Cardiac muscle cell (in vitro differentiated cells and primary cell): ENCODE measurements at regions not wholly inside any gene's neighbourhood (a gene's known extent, or its start where the extent isn't known, plus 50 kb on each side); places are given as distances from the start of the nearest gene placed in this dataset.

Experiments
- DNase-seq, 2 donors: peaks; one replicate each; pipeline versions ENCODE4 v3.0.0 to v3.0.0-alpha.2; 2010 to 2017; ENCODE audit warnings: low read depth in 1 of 2, low spot score in 1 of 2
- H3K27ac ChIP-seq: fragments of 200-600 bp; sonication (generic); 2 replicates; pipeline ENCODE4 v1.5.1; 2016
- H3K27me3 ChIP-seq: fragments of 200-600 bp; sonication (generic); 2 replicates; pipeline ENCODE4 v1.6.0; 2016; ENCODE audit warnings: control low read depth
- H3K36me3 ChIP-seq: fragments of 200-600 bp; sonication (generic); 2 replicates; pipeline ENCODE4 v1.5.1; 2016; ENCODE audit warnings: control low read depth
- H3K4me1 ChIP-seq: fragments of 200-600 bp; sonication (generic); 2 replicates; pipeline ENCODE4 v1.8.1; 2017; ENCODE audit warnings: low read depth, mild to moderate bottlenecking, mixed run types
- H3K4me3 ChIP-seq: fragments of 200-600 bp; sonication (generic); 2 replicates; pipeline ENCODE4 v1.5.1; 2016; ENCODE audit warnings: mild to moderate bottlenecking
- H3K9me3 ChIP-seq: fragments of 200-600 bp; sonication (generic); 2 replicates; pipeline ENCODE4 v1.5.1; 2017; ENCODE audit warnings: low read depth, mild to moderate bottlenecking, control low read depth
- CTCF ChIP-seq: IDR thresholded peaks from 2 replicates; pipeline ENCODE4 v1.5.1; 2012; ENCODE audit warnings: low read depth, mild to moderate bottlenecking, low read length

GRCh38 chr11:133723056-133723455 lies 122.3 kb downstream of the SPATA19 start:
- no peak for TF ChIP-seq CTCF
- H3K27ac ChIP-seq, result no peak overlapping the region

GRCh38 chr11:133720951-133721350 lies 124.4 kb downstream of the SPATA19 start:
- DNase-seq, result no peak

More at GRCh38 chr11:133723056-133723455, 122.3 kb downstream of the SPATA19 start:
- H3K4me1 ChIP-seq, result no peaks in the 10 kb centered on the region
- no peaks in the 10 kb centered on the region for H3K27me3 ChIP-seq
- H3K4me3 ChIP-seq, result no peak overlapping the region
- no peaks in the 10 kb centered on the region for H3K36me3 ChIP-seq
- no peaks in the 10 kb centered on the region for H3K9me3 ChIP-seq
- DNase-seq, result no peak

GRCh38 chr11:133719532-133720235 lies 125.6 kb downstream of the SPATA19 start:
- no peak overlapping the region for H3K4me3 ChIP-seq
- H3K4me1 ChIP-seq, result no peaks in the 10 kb centered on the region
- TF ChIP-seq CTCF, result no peak
- H3K36me3 ChIP-seq, result no peaks in the 10 kb centered on the region
- H3K9me3 ChIP-seq, result no peaks in the 10 kb centered on the region
- H3K27me3 ChIP-seq, result no peaks in the 10 kb centered on the region
- DNase-seq, result no peak
- H3K27ac ChIP-seq, result no peak overlapping the region

More at GRCh38 chr11:133720951-133721350, 124.4 kb downstream of the SPATA19 start:
- Histone ChIP-seq H3K27ac (no peak overlapping the region), H3K4me1 (no peaks in the 10 kb centered on the region), H3K36me3 (no peaks in the 10 kb centered on the region), H3K9me3 (no peaks in the 10 kb centered on the region), H3K27me3 (no peaks in the 10 kb centered on the region), H3K4me3 (no peak overlapping the region)
- no peak for TF ChIP-seq CTCF

GRCh38 chr11:133718831-133719230 lies 126.5 kb downstream of the SPATA19 start:
- Histone ChIP-seq H3K36me3 (no peaks in the 10 kb centered on the region), H3K9me3 (no peaks in the 10 kb centered on the region), H3K27ac (no peak overlapping the region), H3K4me1 (no peaks in the 10 kb centered on the region), H3K4me3 (no peak overlapping the region), H3K27me3 (no peaks in the 10 kb centered on the region)
- no peak for DNase-seq
- TF ChIP-seq CTCF, result no peak

GRCh38 chr11:133718238-133718637 lies 127.1 kb downstream of the SPATA19 start:
- Histone ChIP-seq H3K27ac (no peak overlapping the region), H3K4me1 (no peaks in the 10 kb centered on the region), H3K9me3 (no peaks in the 10 kb centered on the region), H3K36me3 (no peaks in the 10 kb centered on the region), H3K4me3 (no peak overlapping the region), H3K27me3 (no peaks in the 10 kb centered on the region)
- DNase-seq, result no peak
- TF ChIP-seq CTCF, result no peak
